GM13976 (cell line): ENCODE measurements at regions not wholly inside any gene's neighbourhood (a gene's known extent, or its start where the extent isn't known, plus 50 kb on each side); places are given as distances from the start of the nearest gene placed in this dataset.

Experiments
- DNase-seq: peaks from one replicate; pipeline ENCODE4 v3.0.0; 2012; ENCODE audit warnings: low spot score
- CTCF ChIP-seq: IDR thresholded peaks from 2 replicates; pipeline ENCODE4 v1.5.1; 2012; ENCODE audit warnings: borderline replicate concordance, mild to moderate bottlenecking; ENCODE audit not compliant: insufficient read depth; ENCODE audit errors: extremely low read depth, missing control alignments, control extremely low read depth
- in situ Hi-C: fragments of 300-500 bp; cut with MboI; formaldehyde crosslinking; loops from one replicate; pipeline ENCODE4 v1.12.0; 2022; ENCODE audit warnings: low sequenced_read_pairs, mixed read lengths, inconsistent platforms; ENCODE audit not compliant: unreplicated experiment

GRCh38 chr2:176751314-176752227 is 461.0 kb upstream of the HNRNPA3 start:
- DNase-seq = no peak
- in situ Hi-C loops = no loop called here
- no peak for TF ChIP-seq CTCF

- in situ Hi-C loops = no loop called here
- no peak for TF ChIP-seq CTCF
- no peak for DNase-seq
Observed at GRCh38 chr2:176752295-176752694, 460.3 kb upstream of the HNRNPA3 start.

GRCh38 chr2:176753205-176753604 is 459.4 kb upstream of the HNRNPA3 start:
- in situ Hi-C loops = no loop called here
- no peak for TF ChIP-seq CTCF
- DNase-seq = no peak

GRCh38 chr2:176753752-176754474 is 458.7 kb upstream of the HNRNPA3 start:
- no peak for DNase-seq
- in situ Hi-C loops = no loop called here

GRCh38 chr2:176755537-176756135 is 457.0 kb upstream of the HNRNPA3 start:
- DNase-seq = no peak
- in situ Hi-C loops = no loop called here
- TF ChIP-seq CTCF = no peak

More at GRCh38 chr2:176753752-176754474, 458.7 kb upstream of the HNRNPA3 start:
- TF ChIP-seq CTCF = no peak

GRCh38 chr2:176758426-176758825 is 454.2 kb upstream of the HNRNPA3 start:
- in situ Hi-C loops = no loop called here
- no peak for TF ChIP-seq CTCF
- no peak for DNase-seq
